ENCODE measurements at regions not wholly inside any gene's neighbourhood (a gene's known extent, or its start where the extent isn't known, plus 50 kb on each side); places are given as distances from the start of the nearest gene placed in this dataset.
"Not testable (repeated sequence)": the region's sequence is repeated elsewhere in the genome, so short reads cannot be mapped to it uniquely, and the experiment has no call there.

DNA sequence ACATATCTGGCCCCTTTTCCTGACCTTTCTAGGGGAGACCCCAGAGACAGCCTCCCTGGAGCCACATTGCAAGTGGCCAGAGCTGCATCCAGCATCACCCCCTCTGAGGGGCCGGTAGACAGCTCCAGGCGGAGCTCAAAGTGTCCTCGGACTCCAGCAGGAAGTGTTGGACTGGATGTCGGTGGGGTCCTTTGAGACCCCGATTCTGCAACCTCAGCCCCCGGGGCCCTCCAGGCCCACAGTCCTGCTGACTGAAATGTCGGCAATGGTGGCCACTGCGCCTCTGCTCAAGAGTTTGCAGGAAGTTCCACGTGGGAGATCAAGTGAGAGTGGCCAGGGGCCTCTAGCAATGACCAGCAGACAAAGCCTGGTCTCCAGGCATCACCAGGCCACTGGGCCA, 115.9 kb upstream of the FOXD4L5 start:
- Histone ChIP-seq H3K27me3 (no peaks in the 10 kb centered on the region), H3K9me3 (no peaks in the 10 kb centered on the region), H3K36me3 (no peaks in the 10 kb centered on the region), H3K4me1 (no peaks in the 10 kb centered on the region), H3K4me3 (ENCODE audit: low read depth, low read length) (no peak overlapping the region)
- TF ChIP-seq, protein P1, sequence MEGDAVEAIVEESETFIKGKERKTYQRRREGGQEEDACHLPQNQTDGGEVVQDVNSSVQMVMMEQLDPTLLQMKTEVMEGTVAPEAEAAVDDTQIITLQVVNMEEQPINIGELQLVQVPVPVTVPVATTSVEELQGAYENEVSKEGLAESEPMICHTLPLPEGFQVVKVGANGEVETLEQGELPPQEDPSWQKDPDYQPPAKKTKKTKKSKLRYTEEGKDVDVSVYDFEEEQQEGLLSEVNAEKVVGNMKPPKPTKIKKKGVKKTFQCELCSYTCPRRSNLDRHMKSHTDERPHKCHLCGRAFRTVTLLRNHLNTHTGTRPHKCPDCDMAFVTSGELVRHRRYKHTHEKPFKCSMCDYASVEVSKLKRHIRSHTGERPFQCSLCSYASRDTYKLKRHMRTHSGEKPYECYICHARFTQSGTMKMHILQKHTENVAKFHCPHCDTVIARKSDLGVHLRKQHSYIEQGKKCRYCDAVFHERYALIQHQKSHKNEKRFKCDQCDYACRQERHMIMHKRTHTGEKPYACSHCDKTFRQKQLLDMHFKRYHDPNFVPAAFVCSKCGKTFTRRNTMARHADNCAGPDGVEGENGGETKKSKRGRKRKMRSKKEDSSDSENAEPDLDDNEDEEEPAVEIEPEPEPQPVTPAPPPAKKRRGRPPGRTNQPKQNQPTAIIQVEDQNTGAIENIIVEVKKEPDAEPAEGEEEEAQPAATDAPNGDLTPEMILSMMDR (IDR thresholded peaks at IDR 0.05; ENCODE audit: low read depth, low read length): no peak
- no peak for DNase-seq

DNA sequence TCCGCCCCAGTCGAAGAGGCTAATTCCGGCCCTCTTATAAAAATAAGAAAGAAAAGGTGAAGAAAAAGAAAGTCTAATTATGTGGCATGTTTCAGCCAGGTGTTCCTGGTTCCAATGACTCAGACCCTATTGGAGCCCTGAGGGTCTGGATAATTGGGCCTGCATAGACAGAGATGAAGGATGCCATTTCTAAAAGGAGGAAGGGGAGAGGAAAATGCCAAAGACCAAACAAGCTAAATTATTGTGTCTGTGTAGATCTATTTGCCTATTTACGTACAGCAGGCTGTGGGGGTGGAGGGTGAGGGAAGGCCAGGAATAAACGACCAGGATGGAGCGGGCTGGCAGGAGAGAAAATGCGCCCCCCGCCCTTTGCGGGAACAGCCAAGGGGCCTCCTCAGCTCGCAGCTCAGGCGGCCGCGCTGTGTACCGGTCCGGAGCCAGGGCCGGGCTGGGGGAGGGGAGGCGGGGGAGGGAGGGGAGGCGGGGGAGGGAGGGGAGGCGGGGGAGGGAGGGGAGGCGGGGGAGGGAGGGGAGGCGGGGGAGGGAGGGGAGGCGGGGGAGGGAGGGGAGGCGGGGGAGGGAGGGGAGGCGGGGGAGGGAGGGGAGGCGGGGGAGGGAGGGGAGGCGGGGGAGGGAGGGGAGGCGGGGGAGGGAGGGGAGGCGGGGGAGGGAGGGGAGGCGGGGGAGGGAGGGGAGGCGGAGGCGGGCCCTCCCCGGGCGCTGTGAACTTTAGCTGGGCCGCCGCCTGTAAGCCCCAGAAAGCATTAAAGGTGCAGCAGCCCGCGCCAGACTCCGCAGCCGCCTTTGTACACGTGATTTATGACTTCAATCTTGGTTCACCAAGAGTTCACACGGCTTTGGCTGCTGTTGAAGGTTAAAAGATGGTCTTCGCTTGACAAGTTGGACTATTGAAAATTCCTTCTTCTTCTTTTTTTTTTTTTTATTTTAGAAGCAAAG, 113.0 kb upstream of the FOXD4L5 start:
- H3K4me1 ChIP-seq; H3K27me3 ChIP-seq; H3K4me3 ChIP-seq (ENCODE audit: low read depth, low read length); H3K9me3 ChIP-seq; H3K36me3 ChIP-seq; DNase-seq: not testable (repeated sequence)

DNA sequence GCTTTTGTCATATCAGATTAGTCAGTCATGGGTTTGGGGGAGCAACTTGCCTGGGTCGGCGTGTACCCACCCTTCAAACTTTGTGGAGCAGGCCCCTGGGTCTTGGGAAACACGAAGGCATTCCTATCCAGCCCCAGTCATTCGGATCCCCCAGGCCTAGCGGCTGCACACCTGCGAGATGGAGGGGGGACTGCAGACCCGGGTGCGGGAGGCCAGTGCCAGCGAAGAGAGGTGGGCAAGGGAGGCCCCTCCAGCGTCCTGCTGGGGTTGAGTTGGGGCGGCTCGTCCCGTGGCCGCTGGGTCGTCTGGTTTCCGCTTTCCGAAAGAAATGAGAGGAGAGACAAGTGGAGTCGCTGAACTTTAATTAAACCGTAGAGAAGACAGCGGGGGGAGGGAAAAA, 112.2 kb upstream of the FOXD4L5 start:
- not testable (repeated sequence) for H3K27me3 ChIP-seq; H3K4me3 ChIP-seq (ENCODE audit: low read depth, low read length); H3K4me1 ChIP-seq; H3K36me3 ChIP-seq; DNase-seq; H3K9me3 ChIP-seq

DNA sequence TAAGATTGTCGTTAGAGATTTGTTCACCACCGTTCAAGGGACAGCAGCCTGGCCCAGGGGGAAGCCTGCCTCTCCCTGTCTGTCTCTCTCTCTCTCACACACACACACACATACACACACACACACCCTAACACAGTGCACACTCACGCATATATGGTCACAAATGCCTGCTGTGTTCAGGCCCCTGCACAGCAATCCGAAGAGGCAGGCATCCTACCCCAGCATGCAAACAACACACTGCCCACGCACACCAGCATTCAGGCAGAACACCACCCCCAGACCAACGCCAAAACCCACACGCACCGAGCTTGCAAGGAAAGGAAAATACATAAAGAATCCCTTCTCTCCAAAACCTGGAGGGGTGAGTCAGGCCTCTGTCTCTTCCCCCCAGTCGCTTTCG, 111.6 kb upstream of the FOXD4L5 start:
- H3K9me3 ChIP-seq; H3K27me3 ChIP-seq; H3K4me3 ChIP-seq (ENCODE audit: low read depth, low read length); H3K4me1 ChIP-seq; H3K36me3 ChIP-seq; DNase-seq: not testable (repeated sequence)

DNA sequence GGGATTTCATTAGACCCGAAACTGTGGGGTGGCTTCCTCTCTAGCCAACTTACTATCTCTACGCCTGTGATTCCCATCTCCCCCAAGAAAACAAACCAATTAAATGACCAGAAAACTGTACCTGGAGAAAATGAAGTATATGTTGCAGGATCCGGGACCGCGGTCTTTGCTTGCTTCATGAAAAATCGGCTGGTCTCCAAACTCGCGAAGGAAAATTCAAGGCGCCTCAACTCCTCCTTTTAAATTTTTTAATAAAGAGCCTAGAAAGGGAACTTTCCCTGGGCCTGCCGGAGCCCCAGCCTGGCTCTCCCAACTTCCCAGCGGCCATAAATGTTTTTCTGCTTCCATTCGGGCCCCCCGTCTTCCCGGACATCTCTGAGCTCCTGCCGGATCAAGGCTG, 110.8 kb upstream of the FOXD4L5 start:
- not testable (repeated sequence) for DNase-seq; H3K9me3 ChIP-seq; H3K4me1 ChIP-seq; H3K4me3 ChIP-seq (ENCODE audit: low read depth, low read length); H3K27me3 ChIP-seq; H3K36me3 ChIP-seq

DNA sequence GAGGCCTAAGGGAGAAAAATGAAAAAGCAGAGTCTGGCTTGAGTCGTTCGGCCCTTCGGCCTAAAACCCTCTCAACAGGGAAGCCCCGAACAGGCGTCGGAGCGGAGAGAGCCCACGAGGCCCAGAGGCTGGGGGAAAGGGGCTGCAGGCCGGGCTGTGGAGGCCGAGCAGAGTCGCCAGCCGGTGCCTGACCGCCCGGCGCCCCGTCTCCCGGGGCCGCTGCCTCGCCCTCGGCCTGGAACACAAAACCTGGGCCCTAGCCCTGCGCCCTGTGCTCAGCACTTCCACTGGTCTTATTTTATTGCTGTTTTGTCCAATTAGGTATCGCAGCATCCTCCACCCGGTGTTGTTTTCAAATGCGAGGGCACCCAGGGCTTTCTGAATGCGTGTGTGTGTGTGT, 110.1 kb upstream of the FOXD4L5 start:
- not testable (repeated sequence) for H3K4me3 ChIP-seq (ENCODE audit: low read depth, low read length); H3K4me1 ChIP-seq; DNase-seq; H3K27me3 ChIP-seq; H3K9me3 ChIP-seq; H3K36me3 ChIP-seq

DNA sequence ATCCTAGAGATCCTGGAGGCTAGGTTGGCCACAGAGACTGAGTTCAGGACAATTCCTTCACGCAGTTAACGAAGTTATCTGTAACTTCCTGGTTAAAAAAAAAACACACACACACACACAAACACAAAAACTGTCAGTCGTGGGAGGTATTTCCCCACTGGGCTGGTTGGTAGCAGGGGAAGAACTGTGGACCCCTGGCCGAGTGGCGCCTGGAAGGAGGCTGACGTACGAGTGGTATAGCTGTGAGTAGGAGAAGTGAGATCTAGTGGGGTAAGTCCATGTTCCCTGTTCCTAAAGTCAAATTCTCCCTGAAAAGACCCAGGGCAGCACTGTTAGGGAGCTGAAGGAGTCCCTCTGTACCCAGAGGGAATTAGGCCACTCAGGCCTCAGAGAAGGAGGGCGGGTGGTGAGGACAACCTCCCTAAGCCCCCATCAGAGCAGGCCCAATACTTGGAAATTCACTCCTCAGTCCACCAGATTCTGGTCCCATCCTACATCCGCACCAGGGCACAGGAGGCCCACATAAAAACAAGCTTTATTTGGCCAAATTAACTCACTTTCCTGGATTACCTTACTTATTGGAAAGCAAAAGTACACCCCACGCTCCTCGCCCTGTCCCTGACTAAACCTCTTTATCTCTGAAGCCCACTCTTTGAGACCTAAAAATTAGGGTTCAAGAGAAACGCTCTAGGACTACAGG, 108.3 kb upstream of the FOXD4L5 start:
- not testable (repeated sequence) for H3K9me3 ChIP-seq; H3K4me1 ChIP-seq; H3K4me3 ChIP-seq (ENCODE audit: low read depth, low read length); H3K36me3 ChIP-seq; H3K27me3 ChIP-seq; DNase-seq

DNA sequence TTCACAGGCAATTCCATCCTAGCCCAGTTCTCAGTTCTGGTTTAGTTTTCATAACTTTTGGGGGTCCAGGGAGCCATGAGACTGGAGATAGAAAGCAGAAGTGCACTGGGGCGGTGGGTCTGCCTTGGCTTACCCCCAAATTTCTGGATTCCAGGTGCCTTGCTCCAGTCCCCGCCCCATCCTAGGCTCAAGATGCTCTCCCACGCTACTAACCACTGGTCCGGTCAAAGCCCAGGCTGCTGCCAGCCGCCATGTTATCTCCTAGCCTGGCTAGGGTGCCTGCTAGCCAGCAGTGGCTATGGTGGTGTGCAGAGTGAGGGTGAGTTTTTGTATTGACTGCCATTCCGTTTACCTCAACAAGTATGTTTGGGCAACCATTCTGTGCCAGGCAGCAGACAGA, 107.6 kb upstream of the FOXD4L5 start:
- DNase-seq, H3K36me3 ChIP-seq: not testable (repeated sequence)

DNA sequence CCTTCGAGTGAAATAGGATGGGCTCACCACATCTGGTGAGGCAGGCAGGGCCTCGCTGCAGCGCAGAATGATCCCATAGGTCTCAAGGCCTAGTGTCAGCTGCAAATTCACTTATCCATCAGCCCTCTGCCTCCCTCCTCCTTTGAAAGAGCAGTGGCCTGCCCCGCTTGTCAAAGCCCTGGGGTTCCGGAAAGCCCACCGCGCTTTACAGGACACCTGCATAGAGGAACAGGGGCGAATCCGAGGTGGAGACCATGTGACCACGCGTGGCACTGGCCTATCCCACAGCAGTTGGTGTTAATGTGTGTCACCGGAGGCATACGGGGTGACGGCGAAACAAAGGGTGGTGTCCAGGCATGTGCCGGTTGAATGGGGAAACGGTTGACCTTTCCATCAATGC, 104.7 kb upstream of the FOXD4L5 start:
- not testable (repeated sequence) for H3K36me3 ChIP-seq; H3K9me3 ChIP-seq; H3K4me1 ChIP-seq; H3K4me3 ChIP-seq (ENCODE audit: low read depth, low read length); H3K27me3 ChIP-seq; DNase-seq

More for the DNA sequence above, 107.6 kb upstream of the FOXD4L5 start:
- H3K4me3 ChIP-seq (ENCODE audit: low read depth, low read length); H3K27me3 ChIP-seq; H3K9me3 ChIP-seq; H3K4me1 ChIP-seq: not testable (repeated sequence)

DNA sequence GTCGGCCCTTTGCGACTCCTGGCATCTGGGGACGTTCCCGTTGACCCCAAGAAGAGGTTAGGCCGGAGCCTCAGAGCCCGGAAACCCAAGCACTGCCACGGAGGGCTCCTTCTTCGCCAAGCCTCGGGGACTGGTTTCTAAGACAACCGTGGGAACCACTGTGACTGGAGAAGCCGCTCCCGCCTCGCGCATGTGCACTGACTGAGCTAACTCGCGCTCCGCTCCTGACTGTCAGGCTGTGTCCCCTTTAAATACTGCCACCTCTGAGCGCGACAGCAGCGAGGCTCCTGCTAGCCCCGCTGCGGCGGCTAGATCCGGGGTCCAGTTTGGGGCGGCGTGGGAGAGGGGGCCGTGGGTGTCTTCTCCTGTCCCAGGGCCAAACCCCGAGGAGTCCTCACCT, 104.2 kb upstream of the FOXD4L5 start:
- not testable (repeated sequence) for H3K4me1 ChIP-seq; DNase-seq; H3K36me3 ChIP-seq; H3K9me3 ChIP-seq; H3K4me3 ChIP-seq (ENCODE audit: low read depth, low read length); H3K27me3 ChIP-seq

DNA sequence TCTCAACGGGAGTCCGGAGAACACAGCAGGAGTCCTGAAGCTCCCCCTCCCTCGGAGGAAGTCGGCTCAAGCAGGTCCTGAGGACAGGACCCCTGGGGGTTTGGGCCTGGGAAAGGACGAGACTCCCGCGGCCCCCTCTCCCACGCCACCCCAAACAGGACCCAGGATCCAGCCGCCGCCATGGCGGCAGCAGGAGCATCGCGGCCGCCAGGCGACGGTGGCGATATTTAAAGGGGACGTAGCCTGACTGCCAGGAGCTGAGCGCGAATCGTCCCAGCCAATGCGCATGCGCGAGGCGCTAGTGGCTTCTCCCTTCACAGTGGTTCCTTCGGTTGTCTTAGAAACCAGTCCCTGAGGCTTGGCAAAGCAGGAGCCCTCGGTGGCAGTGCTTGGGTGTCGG, 101.7 kb upstream of the FOXD4L5 start:
- DNase-seq: peak; percentile 75
- H3K4me3 ChIP-seq (ENCODE audit: low read depth, low read length): peak overlapping the region; percentile 40
- not testable (repeated sequence) for H3K4me1 ChIP-seq, H3K9me3 ChIP-seq, H3K36me3 ChIP-seq, H3K27me3 ChIP-seq

DNA sequence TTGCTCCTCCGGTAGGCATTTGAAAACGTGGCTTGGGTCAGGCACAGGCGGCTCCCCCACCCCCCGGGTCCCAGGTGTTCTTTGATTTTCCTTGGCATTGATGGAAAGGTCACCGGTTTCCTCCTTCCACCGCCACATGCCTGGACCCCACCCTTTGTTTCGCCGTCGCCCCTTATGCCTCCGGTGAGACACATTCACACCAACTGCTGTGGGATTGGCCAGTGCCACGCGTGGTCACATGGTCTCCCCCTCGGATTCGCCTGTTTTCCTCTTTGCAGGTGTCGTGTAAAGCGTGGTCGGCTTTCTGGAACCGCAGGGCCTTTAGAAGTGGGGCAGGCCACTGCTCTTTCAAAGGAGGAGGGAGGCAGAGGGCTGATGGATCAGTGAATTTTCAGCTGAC, 101.2 kb upstream of the FOXD4L5 start:
- not testable (repeated sequence) for H3K27me3 ChIP-seq; H3K36me3 ChIP-seq; H3K4me1 ChIP-seq; DNase-seq; H3K4me3 ChIP-seq (ENCODE audit: low read depth, low read length); H3K9me3 ChIP-seq

DNA sequence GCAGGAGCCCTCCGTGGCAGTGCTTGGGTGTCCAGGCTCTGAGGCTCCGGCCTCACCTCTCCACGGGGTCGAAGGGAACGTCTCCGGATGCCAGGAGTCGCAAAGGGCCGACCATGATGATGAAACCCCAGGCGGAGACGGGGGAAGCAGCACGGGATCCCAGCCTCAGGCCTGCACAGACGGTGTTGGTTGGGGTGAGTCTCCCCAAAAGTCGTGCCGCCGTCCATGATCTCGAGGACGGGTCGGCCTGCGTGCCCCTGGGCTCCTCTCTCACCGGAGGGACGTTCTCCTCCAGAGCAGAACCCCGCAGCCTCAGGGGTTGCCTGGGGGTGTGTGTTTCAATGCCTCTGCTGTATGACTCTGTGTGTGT, 100.6 kb upstream of the FOXD4L5 start:
- not testable (repeated sequence) for H3K4me3 ChIP-seq (ENCODE audit: low read depth, low read length)

DNA sequence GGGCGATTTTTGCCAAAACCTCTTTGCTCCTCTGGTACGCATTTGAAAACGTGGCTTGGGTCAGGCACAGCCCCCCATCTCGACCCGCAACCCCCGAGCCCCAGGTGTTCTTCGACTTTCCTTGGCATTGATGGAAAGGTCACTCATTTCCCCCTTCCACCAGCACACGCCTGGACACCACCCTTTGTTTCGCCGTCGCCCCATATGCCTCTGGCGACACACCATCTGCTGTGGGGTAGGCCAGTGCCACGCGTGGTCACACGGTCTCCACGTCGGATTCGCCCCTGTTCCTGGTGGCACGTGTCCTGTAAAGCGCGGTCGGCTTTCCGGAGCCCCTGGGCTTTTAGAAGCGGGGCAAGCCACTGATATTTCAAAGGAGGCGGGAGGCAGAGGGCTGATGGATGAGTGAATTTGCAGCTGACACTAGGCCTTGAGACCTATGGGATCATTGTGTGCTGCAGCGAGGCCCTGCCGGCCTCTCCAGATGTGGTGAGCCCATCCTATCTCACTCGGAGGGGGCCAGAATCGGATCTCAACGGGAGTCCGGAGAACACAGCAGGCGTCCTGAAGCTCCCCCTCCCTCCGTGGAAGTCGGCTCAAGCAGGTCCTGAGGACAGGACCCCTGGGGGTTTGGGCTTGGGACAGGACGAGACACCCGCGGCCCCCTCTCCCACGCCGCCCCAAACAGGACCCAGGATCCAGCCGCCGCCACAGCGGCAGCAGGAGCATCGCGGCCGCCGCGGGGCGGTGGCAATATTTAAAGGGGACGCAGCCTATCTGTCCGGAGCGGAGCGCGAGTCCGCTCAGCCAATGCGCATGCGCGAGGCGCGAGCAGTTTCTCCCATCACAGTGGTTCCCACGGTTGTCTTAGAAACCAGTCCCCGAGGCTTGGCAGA, 100.0 kb upstream of the FOXD4L5 start:
- not testable (repeated sequence) for H3K9me3 ChIP-seq; H3K36me3 ChIP-seq; H3K4me3 ChIP-seq (ENCODE audit: low read depth, low read length); H3K27me3 ChIP-seq; DNase-seq; H3K4me1 ChIP-seq

More for the DNA sequence above, 100.6 kb upstream of the FOXD4L5 start:
- DNase-seq, H3K9me3 ChIP-seq, H3K36me3 ChIP-seq, H3K27me3 ChIP-seq, H3K4me1 ChIP-seq: not testable (repeated sequence)

Measured in BE2C (cell line).